HG03354 (cell line): ENCODE measurements at regions not wholly inside any gene's neighbourhood (a gene's known extent, or its start where the extent isn't known, plus 50 kb on each side); places are given as distances from the start of the nearest gene placed in this dataset.

Experiments used
- ATAC-seq: cut with Tn5 transposase; IDR thresholded peaks from one replicate; pipeline ENCODE4 v1.9.1; 2021; ENCODE audit warnings: mild to moderate bottlenecking; ENCODE audit not compliant: unreplicated experiment, poor library complexity, severe bottlenecking

DNA sequence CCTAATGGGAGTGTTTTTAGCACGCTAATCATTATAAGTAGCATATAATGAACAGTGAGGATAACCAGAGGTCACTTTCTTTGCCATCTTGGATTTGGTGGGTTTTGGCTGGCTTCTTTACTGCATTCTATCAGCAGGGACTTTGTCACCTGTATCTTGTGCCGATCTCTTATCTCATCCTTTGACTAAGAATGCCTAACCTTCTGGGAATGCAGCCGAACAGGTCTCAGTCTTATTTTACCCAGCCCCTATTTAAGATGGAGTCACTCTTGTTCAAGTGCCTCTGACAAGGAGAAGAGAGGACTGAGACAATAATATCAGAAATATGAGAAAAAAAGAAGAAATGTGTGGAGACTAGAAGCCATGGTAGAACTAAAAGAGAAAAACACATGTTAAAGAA lies 276.4 kb downstream of the TMX3 start:
- no peak for ATAC-seq

DNA sequence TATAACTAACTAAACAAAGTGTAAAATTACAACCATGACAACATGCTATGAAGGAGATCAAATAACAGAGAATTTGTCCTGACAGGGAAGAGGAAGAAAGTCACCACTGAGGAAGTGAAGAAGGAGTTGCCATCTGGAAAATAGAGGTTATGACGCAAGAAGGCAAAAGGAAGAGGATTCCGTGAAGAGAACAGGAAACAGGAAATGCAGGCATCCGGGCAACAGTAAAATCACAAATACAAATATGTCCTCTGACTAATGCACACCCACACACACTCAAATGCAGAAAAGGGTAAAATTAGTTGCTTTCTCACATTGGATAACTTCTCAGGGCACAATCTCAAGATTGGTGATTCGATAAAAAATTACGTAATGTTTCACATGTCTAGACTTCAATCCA lies 278.4 kb downstream of the TMX3 start:
- no peak for ATAC-seq

DNA sequence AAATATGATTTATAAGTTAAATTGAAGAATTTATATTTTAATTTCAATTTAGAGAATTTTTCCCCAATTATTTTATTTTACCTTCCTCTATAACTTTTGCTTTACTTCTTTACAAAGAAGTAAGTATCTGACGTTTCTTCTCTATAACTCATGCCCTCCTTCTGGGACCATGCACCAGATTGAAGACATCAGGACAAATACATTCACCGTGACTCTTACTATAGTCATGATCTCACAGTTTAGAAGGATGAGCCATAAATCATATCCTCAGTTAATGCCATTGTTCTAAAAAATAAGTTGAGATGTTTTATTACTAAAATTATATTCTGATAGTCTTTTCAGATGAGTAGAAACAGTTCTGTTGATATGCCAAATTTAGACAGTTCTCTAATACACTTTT lies 279.3 kb downstream of the TMX3 start:
- no peak for ATAC-seq

DNA sequence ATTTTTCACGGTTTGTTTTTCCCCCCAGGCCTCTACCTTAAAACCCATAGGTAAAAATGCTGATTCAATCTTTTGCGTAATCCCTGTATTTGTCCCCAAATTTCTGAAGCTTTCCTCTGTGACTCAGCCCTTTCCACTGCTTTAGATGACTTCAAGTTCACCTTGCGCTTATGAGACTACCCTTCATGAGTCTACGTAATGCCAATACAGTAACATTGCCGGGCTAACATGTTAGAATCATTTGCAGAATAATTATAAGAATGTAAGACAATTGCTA lies 283.0 kb downstream of the TMX3 start:
- no peak for ATAC-seq

DNA sequence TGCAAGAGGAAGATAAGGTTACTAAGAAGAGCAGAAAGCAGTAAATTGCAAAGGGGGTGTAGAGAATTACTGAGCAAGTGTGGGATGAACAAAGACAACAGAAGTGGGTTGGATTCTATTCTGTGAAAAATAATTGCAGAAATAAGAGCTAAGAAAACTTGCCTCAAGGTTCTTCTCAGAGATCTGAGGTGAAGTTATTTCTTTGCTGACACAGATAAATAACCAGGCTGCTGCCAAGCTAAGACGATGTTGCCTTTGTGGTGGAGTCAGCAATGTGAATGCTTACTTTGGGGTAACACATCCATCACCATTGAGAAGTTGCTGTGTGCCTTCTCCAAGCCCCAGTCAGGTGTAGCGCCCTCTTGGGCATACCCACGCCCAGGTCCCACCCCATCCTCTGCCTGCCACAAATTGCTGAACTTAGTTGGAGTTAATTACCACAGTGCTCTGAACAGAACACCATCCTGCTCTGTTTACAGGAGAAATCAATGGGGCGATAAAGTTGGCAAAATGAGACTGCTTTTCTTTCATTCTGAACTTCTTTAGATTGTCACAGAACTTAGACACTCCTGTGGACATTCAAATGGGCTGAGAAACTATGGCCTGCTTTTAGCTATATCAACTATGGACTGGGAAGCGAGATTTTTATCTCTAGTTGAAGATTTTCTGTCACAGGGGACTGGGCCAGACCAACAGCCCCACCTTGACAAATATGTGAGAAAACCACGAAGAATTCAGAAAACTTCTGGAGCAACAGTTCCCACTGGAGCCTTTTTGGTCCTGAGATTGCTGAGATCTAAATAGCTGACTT lies 283.6 kb downstream of the TMX3 start:
- no peak for ATAC-seq

DNA sequence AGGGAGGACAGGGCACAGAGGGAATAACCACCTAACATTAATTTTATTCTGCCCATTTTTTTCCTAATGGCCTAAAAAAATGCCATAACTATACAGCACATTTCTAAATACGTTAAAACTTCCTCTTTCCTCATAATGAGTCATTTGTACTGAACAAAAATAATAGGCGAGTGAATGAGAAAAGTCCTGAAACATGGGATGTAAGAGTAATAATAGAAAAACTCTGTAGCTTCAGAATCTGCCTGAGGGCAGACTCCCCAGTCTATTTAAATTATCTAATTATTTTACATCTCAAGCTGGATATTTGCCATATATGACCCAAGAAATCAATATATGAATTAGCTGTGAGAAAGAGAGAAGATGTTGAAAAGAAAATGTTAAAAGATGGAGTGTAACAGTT lies 285.1 kb downstream of the TMX3 start:
- ATAC-seq, result no peak

DNA sequence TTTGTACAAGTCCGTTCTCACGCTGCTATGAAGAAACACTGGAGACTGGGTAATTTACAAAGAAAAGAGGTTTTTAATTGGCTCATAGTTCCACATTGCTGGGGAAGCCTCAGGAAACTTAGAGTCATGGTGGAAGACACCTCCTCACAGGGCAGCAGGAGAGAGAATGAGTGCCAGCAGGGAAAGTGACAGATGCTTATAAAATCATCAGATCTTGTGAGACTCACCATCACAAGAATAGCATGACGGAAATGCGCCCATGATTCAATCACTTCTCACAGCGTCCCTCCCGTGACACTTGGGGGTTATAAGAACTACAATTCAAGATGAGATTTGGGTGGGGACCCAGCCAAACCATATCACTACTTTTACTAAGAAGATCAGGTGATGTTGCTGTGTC lies 285.8 kb downstream of the TMX3 start:
- no peak for ATAC-seq

DNA sequence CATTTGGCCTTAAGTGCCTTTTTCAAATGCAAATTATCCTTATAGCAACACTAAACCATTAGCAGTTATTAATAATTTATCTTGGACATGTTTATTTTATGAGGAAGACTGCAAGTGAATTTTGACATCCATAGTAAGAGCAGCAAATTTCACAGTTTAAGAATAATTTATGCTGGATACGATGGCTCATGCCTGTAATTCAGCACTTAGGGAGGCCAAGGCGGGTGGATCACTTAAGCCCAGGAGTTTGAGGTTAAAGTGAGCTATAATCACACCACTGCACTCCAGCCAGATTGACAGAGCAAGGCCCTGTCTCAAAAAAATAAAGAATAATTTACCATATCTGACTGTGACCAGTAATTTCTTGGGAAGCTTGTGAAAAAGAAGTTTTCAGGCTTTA lies 286.2 kb downstream of the TMX3 start:
- no peak for ATAC-seq

DNA sequence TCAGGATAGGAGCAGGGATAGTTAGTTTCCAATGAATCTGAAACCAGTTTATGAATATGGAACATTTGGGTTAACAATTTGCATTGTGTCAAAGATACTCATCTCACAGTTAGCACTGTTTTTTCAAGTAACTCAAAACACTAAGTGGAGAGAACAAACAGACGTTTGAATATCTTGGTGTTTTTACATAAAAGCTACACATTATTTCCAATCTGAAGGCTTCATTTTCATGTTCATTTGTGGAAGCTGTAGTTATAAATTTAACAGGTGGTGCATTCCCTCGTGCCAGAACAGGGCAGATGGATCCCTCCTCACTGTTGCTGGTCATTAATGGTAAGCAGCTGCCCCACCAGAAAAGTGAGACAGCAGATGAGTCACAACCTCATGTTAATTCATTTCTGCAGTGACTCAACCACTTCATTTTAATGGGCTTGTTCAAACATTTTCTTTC lies 286.9 kb downstream of the TMX3 start:
- ATAC-seq, result no peak

DNA sequence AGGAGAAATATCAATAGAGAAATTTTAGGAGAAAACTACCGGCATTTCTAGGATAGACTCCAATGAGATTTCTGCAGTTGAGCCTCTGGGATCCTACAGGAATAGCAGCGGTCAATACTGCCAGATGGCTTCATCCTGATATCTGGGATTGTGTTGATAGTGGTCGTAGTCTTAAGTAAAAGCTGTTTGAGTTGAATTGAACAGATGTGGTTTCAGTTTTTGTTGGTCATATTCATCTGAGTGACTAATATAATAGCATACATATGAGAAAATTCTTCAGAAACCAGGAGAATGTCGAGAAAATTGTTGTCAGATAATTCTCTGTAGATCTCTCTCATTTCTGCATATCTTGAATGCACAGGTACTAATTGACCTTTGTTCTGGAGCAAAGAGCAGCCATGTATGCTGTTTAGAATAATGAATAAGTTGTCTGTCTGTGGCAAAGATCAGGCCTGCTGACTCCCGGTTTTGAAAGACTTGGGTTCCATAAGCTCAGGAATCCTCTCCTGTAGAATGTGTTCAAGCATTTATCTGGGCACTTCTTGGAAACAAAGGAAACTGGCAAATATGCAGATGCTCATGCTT lies 288.1 kb downstream of the TMX3 start:
- ATAC-seq, result no peak

DNA sequence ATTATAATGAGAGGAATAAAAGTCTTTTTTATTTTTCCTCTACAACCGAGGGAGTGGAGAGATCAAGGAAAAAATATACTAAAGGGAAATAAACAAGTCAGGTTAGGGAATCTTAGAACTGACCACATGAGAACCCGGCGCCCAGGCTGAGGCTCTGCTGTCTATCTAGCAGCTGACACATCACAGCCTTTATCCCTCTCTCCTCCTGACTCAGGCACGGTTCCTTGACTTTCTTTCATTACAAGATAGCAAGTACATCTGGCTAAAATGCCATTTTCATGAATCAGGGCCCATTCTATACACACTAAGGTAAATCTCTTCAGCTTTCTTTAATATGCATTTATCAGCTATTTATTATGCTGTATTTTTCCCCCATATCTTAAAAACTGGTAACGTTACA lies 296.0 kb downstream of the TMX3 start:
- ATAC-seq, result no peak

DNA sequence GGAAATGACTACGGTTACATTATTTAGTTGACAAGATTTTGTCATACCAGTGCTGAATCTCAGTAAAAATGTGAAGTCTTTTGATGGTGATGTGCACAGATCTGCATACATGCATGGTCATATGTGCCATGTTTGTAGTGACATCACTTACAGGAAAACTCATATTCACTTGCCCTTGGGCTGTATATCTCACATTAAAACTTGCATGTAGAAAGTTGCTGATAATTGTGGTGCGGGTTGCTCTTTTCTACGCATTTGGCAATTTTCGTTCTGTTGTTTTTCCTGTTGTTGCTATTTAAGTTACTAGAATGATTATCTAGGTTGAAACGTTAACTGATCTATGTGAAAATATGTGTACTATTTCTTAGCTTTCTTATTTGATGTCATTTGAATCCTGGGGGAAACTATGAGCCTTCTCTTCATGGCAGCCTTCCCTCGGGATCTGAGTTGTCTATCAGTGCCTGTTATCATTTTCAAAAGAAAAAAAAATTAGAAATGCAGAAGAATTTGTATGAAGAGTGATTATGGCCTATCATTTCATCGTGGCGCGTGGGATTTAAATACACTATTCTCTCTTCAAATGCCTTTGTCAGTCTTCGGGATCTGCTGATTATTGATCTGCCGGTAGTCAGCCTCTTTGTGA lies 296.6 kb downstream of the TMX3 start:
- ATAC-seq, result no peak

DNA sequence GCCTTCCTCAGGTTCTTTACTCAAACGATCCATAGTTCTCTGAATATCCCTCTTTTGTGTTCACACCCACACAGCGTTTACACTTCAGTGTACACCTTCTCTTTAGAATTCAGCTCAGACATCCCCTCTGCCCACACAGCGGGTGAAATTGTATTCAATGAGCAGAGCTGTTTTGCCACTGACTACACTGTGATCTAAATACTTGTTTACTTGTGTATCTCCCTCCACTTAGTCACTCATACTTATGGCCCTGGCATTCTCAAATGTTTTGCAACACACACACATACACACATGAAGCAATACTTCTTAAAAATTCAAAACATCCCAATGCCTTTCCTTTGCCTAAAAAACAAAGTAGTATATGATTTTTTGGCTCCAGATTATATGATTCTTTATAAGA lies 297.1 kb downstream of the TMX3 start:
- ATAC-seq, result no peak

DNA sequence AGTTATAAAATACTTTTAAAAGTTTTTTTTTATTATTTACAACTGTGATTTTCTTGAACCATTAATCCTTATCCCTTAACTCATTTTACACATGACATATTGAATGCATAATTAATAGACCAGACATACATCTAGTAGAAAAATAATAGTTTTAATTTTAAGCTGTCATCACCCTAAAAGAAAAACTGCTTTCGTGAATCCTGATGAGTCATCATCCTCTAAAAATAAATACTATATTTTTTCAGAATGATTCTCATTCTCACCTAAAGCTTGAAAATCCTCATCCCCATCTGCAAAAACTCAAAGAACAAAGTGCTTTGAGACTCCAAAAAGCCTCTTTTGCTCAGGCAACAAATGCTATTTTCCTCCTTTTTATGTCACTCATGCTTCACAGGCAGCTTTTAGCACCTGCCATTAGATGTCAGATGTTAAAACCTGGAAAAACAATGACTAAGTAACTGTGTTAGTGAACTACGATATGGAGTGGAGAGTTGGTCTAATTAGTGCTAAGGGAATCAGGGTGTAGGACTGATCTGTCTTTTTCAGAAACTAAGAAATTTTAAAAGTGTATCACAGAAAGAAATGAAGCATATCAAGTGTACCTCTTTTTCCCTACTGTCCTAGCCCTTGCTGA lies 297.6 kb downstream of the TMX3 start:
- no peak for ATAC-seq

DNA sequence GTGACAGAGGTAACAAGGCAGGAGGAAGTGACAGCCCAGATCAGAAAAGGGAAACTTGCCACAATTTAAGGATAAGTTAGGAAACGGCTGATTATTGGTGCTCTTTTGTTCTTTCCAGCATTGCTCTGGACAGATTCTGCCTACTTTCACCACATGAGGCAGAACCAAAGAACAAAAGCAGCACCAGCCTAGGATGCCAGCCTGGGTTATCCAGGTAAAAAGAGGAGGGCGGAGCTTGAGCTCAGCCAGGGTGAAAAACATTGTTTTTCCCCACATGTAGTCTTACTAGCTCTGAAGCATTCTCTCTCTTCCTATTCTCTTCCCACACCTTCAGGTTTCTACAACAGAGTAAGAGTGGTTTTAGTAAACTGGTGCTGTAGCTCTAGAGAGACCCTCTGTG lies 300.5 kb downstream of the TMX3 start:
- ATAC-seq, result no peak

DNA sequence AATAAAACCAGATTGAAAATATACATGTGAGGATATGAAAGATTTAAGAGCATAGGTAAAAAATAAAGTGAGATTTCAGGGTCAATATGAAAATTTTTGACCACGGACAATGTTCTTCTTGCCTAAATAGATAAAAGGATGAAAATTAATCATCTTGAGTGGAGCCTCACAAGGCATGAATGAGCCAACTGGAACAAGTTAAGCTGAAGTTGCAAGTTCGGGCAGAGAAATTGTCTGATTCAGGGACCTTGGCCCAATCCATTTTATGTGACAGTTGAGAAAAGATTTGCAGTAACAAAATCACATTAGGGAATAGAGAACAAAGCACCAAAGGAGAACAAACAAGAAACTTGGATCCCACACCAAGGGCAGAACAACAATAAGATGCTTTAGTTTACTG lies 305.3 kb downstream of the TMX3 start:
- ATAC-seq, result no peak

DNA sequence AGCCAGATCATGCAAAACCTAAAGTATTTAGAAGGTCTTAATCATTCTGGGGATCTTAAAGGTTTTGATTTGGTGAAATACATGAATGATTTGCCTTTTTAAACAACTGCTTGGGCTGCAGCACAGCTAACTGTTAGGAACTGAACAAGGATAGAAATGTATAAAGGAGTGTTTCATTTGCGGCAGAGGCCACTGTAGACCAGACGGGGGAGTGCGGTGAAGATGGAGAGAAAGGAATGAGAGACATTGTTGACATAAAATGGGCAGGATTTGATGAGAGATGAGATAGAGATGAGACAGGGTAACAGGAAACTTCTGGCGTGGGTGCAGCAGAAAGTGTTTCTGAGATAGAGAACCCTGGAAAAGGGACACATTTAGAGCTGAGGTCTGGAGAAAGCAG lies 308.1 kb downstream of the TMX3 start:
- ATAC-seq, result no peak

DNA sequence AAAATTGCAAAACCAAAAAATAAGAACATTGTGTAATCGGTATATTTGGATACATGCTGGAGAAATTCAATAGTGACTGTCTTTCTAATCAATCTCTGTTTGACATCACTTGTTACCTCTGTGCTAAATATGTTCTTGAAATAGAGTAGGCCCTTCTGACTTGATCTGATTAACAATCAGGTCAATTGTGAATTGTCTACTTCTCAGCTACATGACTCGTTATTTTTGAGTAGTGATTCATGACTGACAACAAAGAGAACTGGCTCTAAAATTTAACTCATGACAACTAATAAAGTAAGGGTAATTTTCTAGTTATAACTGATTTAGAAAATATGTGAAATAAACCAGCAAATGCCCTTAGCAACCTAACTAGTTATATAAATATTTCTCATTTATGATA lies 312.1 kb downstream of the TMX3 start:
- ATAC-seq, result no peak

DNA sequence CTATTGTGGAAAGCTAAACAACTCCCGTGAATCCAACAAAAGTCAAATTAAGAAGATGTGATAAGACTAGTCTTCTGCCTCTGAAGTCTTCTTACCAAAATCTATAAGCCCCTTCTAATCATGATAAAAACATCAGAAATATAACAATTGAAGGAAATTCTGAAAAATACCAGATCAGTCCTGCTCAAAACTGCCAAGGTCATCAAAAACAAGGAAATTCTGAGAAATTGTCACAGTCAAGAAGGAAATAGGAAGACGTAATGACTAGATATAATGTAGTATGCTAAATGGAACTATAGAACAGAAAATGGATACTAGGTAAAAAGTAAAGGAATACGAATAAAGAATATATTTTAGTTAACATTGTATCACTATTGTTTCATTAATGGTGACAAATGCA lies 314.0 kb downstream of the TMX3 start:
- no peak for ATAC-seq

DNA sequence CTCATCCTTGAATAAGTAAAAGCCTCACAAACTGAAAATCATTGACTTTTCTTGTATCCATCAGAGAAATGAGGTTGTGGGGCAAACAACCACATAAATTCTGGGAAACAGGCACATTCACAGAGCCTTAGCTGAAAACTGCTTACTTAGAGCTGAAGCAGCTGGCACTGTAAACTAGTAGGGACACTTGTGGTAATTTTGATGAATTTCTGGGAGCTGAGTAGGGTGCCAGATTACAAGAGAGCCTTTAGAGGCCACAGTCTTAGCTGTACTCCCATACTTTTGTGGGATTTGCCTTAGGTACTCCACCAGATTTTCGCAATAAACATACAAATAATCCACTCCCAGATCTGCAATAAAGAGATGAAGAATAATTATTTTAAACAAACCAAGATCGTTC lies 315.2 kb downstream of the TMX3 start:
- no peak for ATAC-seq
